ENCODE measurements at regions not wholly inside any gene's neighbourhood (a gene's known extent, or its start where the extent isn't known, plus 50 kb on each side); places are given as distances from the start of the nearest gene placed in this dataset.

GRCh38 chr4:180106997-180107396 lies 2136.2 kb upstream of the TENM3 start:
- TF ChIP-seq CTCF (conservative IDR thresholded peaks at IDR 0.05; ENCODE audit: low read depth, low read length), result no peak
- no peak for DNase-seq (ENCODE audit: low read depth)
- H3K4me3 ChIP-seq (ENCODE audit: low read depth, low read length), result no peak overlapping the region

GRCh38 chr4:180116840-180117239 lies 2126.4 kb upstream of the TENM3 start:
- DNase-seq (ENCODE audit: low read depth), result no peak
- no peak for TF ChIP-seq CTCF (conservative IDR thresholded peaks at IDR 0.05; ENCODE audit: low read depth, low read length)
- H3K4me3 ChIP-seq (ENCODE audit: low read depth, low read length), result no peak overlapping the region

DNA sequence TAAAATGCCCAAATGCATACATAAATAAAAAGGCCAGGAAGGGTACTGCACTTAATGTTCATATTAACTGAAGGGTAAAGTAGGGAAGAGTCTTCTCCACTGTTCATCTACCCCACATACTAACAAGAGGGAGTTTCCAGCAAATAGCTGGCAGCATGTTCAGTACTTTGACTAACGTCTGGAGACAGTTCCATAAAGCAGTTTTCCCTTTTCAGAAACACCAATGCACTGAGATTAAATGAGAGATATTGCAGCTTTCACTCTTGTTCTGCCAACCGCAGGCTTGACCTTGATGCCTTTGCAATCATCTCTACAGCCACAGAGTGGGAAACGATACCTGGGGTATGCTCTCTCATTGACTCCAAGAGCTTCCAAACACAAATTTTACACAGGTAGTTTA lies 2123.1 kb upstream of the TENM3 start:
- H3K4me3 ChIP-seq (ENCODE audit: low read depth, low read length), result no peak overlapping the region
- TF ChIP-seq CTCF (conservative IDR thresholded peaks at IDR 0.05; ENCODE audit: low read depth, low read length), result no peak
- no peak for DNase-seq (ENCODE audit: low read depth)

DNA sequence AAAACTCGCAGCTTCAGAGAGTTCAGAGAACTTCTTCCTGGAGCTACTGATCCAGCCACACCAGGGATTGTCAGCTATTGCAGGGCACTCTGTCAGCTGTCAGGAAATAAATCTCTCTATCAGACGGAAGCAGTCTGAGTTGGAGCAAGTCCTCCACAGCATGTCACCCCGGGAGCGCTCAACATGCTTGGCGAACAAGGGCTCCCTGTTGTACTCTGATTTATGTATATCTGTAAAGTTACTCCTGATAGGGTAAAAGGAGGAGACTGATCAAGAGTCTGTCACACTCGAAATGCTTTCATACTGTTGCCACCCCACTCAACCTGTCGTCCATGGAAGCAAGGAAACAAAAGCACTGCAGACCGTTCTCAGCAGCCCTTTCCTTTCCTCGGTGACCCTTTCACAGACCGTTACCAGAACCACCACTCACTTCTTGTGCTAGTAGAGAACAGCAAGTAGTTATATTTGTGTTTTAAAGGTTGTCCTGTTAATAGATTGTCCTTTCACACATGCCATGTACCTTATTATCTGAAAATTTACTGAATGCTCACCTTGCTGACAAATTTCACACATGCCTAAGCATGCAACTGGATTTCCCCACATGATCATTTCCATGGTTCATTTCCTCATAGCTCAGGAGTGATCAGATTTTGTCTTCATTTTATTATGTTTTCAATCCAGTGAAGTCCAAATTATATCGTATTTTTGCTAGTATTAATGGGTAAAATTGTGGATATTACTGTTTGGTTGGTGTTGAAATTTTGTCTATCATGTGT lies 2108.9 kb upstream of the TENM3 start:
- no peak for TF ChIP-seq CTCF (conservative IDR thresholded peaks at IDR 0.05; ENCODE audit: low read depth, low read length)
- peak overlapping the region; percentile 48 for H3K4me3 ChIP-seq (ENCODE audit: low read depth, low read length)
- peak; percentile 22 for DNase-seq (ENCODE audit: low read depth)

- DNase-seq (ENCODE audit: low read depth), result no peak
- H3K4me3 ChIP-seq (ENCODE audit: low read depth, low read length), result no peak overlapping the region
- TF ChIP-seq CTCF (conservative IDR thresholded peaks at IDR 0.05; ENCODE audit: low read depth, low read length), result no peak
Observed at GRCh38 chr4:180141734-180142133, 2101.5 kb upstream of the TENM3 start.

- DNase-seq (ENCODE audit: low read depth), result no peak
- no peak overlapping the region for H3K4me3 ChIP-seq (ENCODE audit: low read depth, low read length)
- TF ChIP-seq CTCF (conservative IDR thresholded peaks at IDR 0.05; ENCODE audit: low read depth, low read length), result no peak
Observed at GRCh38 chr4:180148737-180149136, 2094.5 kb upstream of the TENM3 start.

DNA sequence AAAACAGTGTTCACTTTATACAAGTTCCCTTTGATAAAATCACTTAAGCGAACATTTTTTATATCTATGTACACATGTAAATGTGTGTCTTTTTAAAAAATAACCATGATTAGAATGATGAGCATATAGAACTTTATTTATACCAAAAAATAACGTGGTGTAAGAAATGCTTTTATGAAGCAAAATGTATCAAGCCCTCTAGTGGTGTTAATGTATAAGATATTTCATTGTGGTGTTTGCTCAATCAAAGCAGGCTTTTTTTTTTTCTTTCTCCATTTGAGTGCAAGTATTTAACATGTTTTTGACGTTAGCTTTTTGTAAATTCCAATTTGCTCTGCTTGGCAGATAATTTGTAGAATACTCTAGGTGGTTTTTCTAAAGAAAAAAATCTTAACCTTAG lies 2092.4 kb upstream of the TENM3 start:
- no peak for DNase-seq (ENCODE audit: low read depth)
- peak; percentile 52 for TF ChIP-seq CTCF (conservative IDR thresholded peaks at IDR 0.05; ENCODE audit: low read depth, low read length)
- H3K4me3 ChIP-seq (ENCODE audit: low read depth, low read length), result no peak overlapping the region

Measured in epithelial cell of proximal tubule (primary cell).